Stimulated activated CD4-positive, alpha-beta T cell treated with anti-CD3 and anti-CD28 coated beads, Interleukin-15, amount 100 ng/mL, for 1 hour (primary cell): ENCODE measurements at regions not wholly inside any gene's neighbourhood (a gene's known extent, or its start where the extent isn't known, plus 50 kb on each side); places are given as distances from the start of the nearest gene placed in this dataset.

Experiments
- DNase-seq, 2 donors: peaks; one replicate each; pipeline ENCODE4 v3.0.0-alpha.2; 2020; ENCODE audit warnings: low read depth in 1 of 2, low spot score in 1 of 2

- no peak for DNase-seq
Observed at GRCh38 chr9:90948156-90948555, 146.5 kb downstream of the SYK start.

- no peak for DNase-seq
Observed at GRCh38 chr9:90950600-90950999, 149.0 kb downstream of the SYK start.

GRCh38 chr9:90953200-90953599, 151.6 kb downstream of the SYK start:
- DNase-seq, result no peak

- no peak for DNase-seq
Observed at GRCh38 chr9:90953805-90954204, 152.2 kb downstream of the SYK start.

GRCh38 chr9:90956026-90956810, 154.6 kb downstream of the SYK start:
- no peak for DNase-seq

- DNase-seq, result no peak
Observed at GRCh38 chr9:90958328-90958727, 156.7 kb downstream of the SYK start.

- no peak for DNase-seq
Observed at GRCh38 chr9:90960941-90961340, 159.3 kb downstream of the SYK start.

GRCh38 chr9:90961375-90961774, 159.8 kb downstream of the SYK start:
- no peak for DNase-seq

GRCh38 chr9:90964101-90965020, 162.7 kb downstream of the SYK start:
- no peak for DNase-seq

- no peak for DNase-seq
Observed at GRCh38 chr9:90965226-90966030, 163.8 kb downstream of the SYK start.

GRCh38 chr9:90966031-90966290, 164.3 kb downstream of the SYK start:
- DNase-seq, result no peak

- no peak for DNase-seq
Observed at GRCh38 chr9:90966480-90967144, 165.0 kb downstream of the SYK start.

- no peak for DNase-seq
Observed at GRCh38 chr9:90967145-90967538, 165.5 kb downstream of the SYK start.

GRCh38 chr9:90969021-90969675, 167.5 kb downstream of the SYK start:
- DNase-seq, result no peak

- no peak for DNase-seq
Observed at GRCh38 chr9:90970608-90971007, 169.0 kb downstream of the SYK start.

- no peak for DNase-seq
Observed at GRCh38 chr9:90972057-90972456, 170.4 kb downstream of the SYK start.

GRCh38 chr9:90974016-90974415, 172.4 kb downstream of the SYK start:
- DNase-seq, result no peak

GRCh38 chr9:90974643-90975245, 173.1 kb downstream of the SYK start:
- DNase-seq, result no peak

- no peak for DNase-seq
Observed at GRCh38 chr9:90975781-90976538, 174.3 kb downstream of the SYK start.
